OCI-LY7 (cell line): ENCODE measurements at regions not wholly inside any gene's neighbourhood (a gene's known extent, or its start where the extent isn't known, plus 50 kb on each side); places are given as distances from the start of the nearest gene placed in this dataset.

Source experiments
- BruUV-seq: library from RNA; stranded (reverse); fragments of 400-500 nt; replicated peaks from 2 replicates; lab custom pipeline; 2021; lab: Mats Ljungman, UMichigan
- CTCF ChIA-PET: fragments of 300-600 bp; sonication (Branson Sonifier 250); formaldehyde crosslinking; loops from one replicate; lab custom pipeline; 2022; ENCODE audit warnings: antibody characterized with exemption; ENCODE audit not compliant: unreplicated experiment; lab: Charles Lee
- POLR2A ChIA-PET: fragments of 300-600 bp; sonication (Branson Sonifier 250); formaldehyde crosslinking; loops from one replicate; lab custom pipeline; 2022; ENCODE audit warnings: antibody characterized with exemption; lab: Charles Lee
- DNase-seq: peaks from one replicate; pipeline ENCODE4 v3.0.0-alpha.2; 2015; ENCODE audit warnings: low spot score
- H2AFZ ChIP-seq: fragments of 200-600 bp; sonication (generic), shearing (Covaris generic); 2 replicates; pipeline ENCODE4 v1.6.1; 2014; ENCODE audit warnings: mild to moderate bottlenecking, antibody characterized with exemption, low read length, moderate library complexity
- H3K27ac ChIP-seq: fragments of 200-600 bp; sonication (generic); 2 replicates; pipeline ENCODE4 v1.5.1; 2014; ENCODE audit warnings: mixed run types, low read depth, mild to moderate bottlenecking, moderate library complexity, low read length, inconsistent platforms; ENCODE audit not compliant: poor library complexity, severe bottlenecking
- H3K36me3 ChIP-seq: fragments of 200-600 bp; sonication (generic); 2 replicates; pipeline ENCODE4 v1.6.1; 2014; ENCODE audit warnings: mild to moderate bottlenecking, antibody characterized with exemption, low read length, moderate library complexity, mixed read lengths; ENCODE audit not compliant: insufficient read depth
- H3K4me1 ChIP-seq: fragments of 200-600 bp; sonication (generic); 2 replicates; pipeline ENCODE4 v1.5.1; 2014; ENCODE audit warnings: mild to moderate bottlenecking, low read length; ENCODE audit not compliant: insufficient read depth, poor library complexity, severe bottlenecking
- H3K4me2 ChIP-seq: fragments of 200-600 bp; sonication (generic); 2 replicates; pipeline ENCODE4 v1.6.1; 2014; ENCODE audit warnings: mild to moderate bottlenecking, low read length
- H3K4me3 ChIP-seq: fragments of 200-600 bp; sonication (generic); 2 replicates; pipeline ENCODE4 v1.5.1; 2014; ENCODE audit warnings: mild to moderate bottlenecking, low read depth, low read length; ENCODE audit not compliant: poor library complexity, severe bottlenecking
- H3K79me2 ChIP-seq: fragments of 200-600 bp; sonication (generic); 2 replicates; pipeline ENCODE4 v1.6.1; 2016; ENCODE audit warnings: low read depth, mild to moderate bottlenecking, low read length, moderate library complexity, mixed read lengths; ENCODE audit not compliant: insufficient read depth
- H3K9me2 ChIP-seq: fragments of 200-600 bp; sonication (generic); 2 replicates; pipeline ENCODE4 v1.6.1; 2016; ENCODE audit warnings: mild to moderate bottlenecking, low read length, mixed read lengths; ENCODE audit not compliant: insufficient read depth
- H3K9me3 ChIP-seq: fragments of 200-600 bp; sonication (generic); 2 replicates; pipeline ENCODE4 v1.6.1; 2014; ENCODE audit warnings: mild to moderate bottlenecking, mixed run types, low read length, mixed read lengths
- H4K20me1 ChIP-seq: fragments of 200-600 bp; sonication (generic); 2 replicates; pipeline ENCODE4 v1.6.1; 2014; ENCODE audit warnings: mild to moderate bottlenecking, antibody characterized with exemption, low read length, moderate library complexity, mixed read lengths; ENCODE audit not compliant: insufficient read depth
- CTCF ChIP-seq: fragments of 200-600 bp; sonication (generic); conservative IDR thresholded peaks from 2 replicates; pipeline ENCODE4 v1.5.1; 2014; ENCODE audit warnings: mild to moderate bottlenecking, antibody characterized with exemption, low read length, moderate library complexity, mixed read lengths
- EZH2phosphoT487 ChIP-seq: fragments of 200-600 bp; sonication (generic); IDR thresholded peaks from 2 replicates; pipeline ENCODE4 v1.6.1; 2018; ENCODE audit warnings: low read depth, borderline replicate concordance, mild to moderate bottlenecking, mixed run types, antibody characterized with exemption, low read length, moderate library complexity, mixed read lengths
- intact Hi-C: fragments of 100-400 bp; cut with micrococcal nuclease; formaldehyde crosslinking; loops from one replicate; pipeline ENCODE4 v1.10.0; 2022; ENCODE audit not compliant: unreplicated experiment

DNA sequence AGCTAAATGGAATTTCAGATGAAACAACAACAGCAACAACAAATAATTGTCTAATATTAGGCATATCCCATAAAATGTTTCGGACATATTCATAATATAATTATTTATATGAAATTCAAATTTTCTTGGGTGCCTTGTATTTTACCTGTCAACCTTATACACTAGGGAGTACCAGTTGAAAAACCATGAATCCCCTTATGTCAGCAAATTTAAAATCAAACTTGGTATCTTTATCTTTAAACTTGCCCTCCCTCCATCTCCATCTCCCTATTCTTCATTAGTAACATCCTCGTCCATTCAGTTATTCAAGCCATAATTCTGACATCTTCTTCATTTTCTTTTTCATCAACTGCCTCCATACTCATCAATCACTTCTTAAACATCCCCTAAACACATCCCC, 974.5 kb upstream of the HS3ST1 start:
- H3K9me3 ChIP-seq = no peaks in the 10 kb centered on the region
- DNase-seq = no peak
- BruUV-seq = no TSS peak
- POLR2A ChIA-PET = no interaction called here
- no peak overlapping the region for H3K4me2 ChIP-seq
- CTCF ChIA-PET = no interaction called here
- H3K27ac ChIP-seq = no peak overlapping the region
- H3K36me3 ChIP-seq = no peaks in the 10 kb centered on the region
- no peaks in the 10 kb centered on the region for H3K9me2 ChIP-seq
- no peaks in the 10 kb centered on the region for H4K20me1 ChIP-seq
- TF ChIP-seq CTCF = no peak
- TF ChIP-seq EZH2phosphoT487 = no peak
- no peaks in the 10 kb centered on the region for H3K4me1 ChIP-seq
- intact Hi-C loops = no loop called here
- H2AFZ ChIP-seq = no peak overlapping the region
- H3K4me3 ChIP-seq = no peak overlapping the region
- H3K79me2 ChIP-seq = no peaks in the 10 kb centered on the region

- Histone ChIP-seq H3K9me2 (no peaks in the 10 kb centered on the region), H3K79me2 (no peaks in the 10 kb centered on the region), H3K9me3 (no peaks in the 10 kb centered on the region), H3K4me3 (no peak overlapping the region), H4K20me1 (no peaks in the 10 kb centered on the region), H3K27ac (no peak overlapping the region), H3K36me3 (no peaks in the 10 kb centered on the region), H3K4me2 (no peak overlapping the region), H3K4me1 (no peaks in the 10 kb centered on the region), H2AFZ (no peak overlapping the region)
- no TSS peak for BruUV-seq
- intact Hi-C loops = no loop called here
- TF ChIP-seq EZH2phosphoT487 (no peak), CTCF (no peak)
- DNase-seq = no peak
- CTCF ChIA-PET = no interaction called here
- POLR2A ChIA-PET = no interaction called here
Measured at GRCh38 chr4:12399781-12400180, 971.1 kb upstream of the HS3ST1 start.

GRCh38 chr4:12393631-12394262, 965.1 kb upstream of the HS3ST1 start:
- Histone ChIP-seq H3K4me1 (no peaks in the 10 kb centered on the region), H4K20me1 (no peaks in the 10 kb centered on the region), H3K4me3 (no peak overlapping the region), H3K27ac (no peak overlapping the region), H3K4me2 (no peak overlapping the region), H3K9me2 (no peaks in the 10 kb centered on the region), H3K36me3 (no peaks in the 10 kb centered on the region), H3K79me2 (no peaks in the 10 kb centered on the region), H2AFZ (no peak overlapping the region), H3K9me3 (no peaks in the 10 kb centered on the region)
- no peak for TF ChIP-seq EZH2phosphoT487
- TF ChIP-seq CTCF = no peak
- CTCF ChIA-PET = no interaction called here
- POLR2A ChIA-PET = interaction anchor here (0.7 kb wide), 1 partner anchor 30 kb away, joined by 3 read pairs; no protein-coding TSS in a partner anchor
- no TSS peak for BruUV-seq
- intact Hi-C loops = no loop called here
- no peak for DNase-seq
